OCI-LY1 (cell line): ENCODE measurements at regions not wholly inside any gene's neighbourhood (a gene's known extent, or its start where the extent isn't known, plus 50 kb on each side); places are given as distances from the start of the nearest gene placed in this dataset.

ENCODE experiments used
- H2AFZ ChIP-seq: fragments of 200-600 bp; sonication (generic), shearing (Covaris generic); 2 replicates; pipeline ENCODE4 v1.6.0; 2014; ENCODE audit warnings: antibody characterized with exemption, mild to moderate bottlenecking, low read length
- H3F3A ChIP-seq: fragments of 200-600 bp; sonication (generic), shearing (Covaris generic); 2 replicates; pipeline ENCODE4 v1.6.0; 2014; ENCODE audit warnings: mild to moderate bottlenecking, antibody characterized with exemption, low read length, moderate library complexity; ENCODE audit not compliant: insufficient read depth
- H3K27ac ChIP-seq: fragments of 200-600 bp; sonication (generic); 2 replicates; pipeline ENCODE4 v1.5.1; 2014; ENCODE audit warnings: low read length, mixed run types, mild to moderate bottlenecking, low read depth; ENCODE audit not compliant: poor library complexity, severe bottlenecking
- H3K27me3 ChIP-seq: fragments of 200-600 bp; sonication (generic); 2 replicates; pipeline ENCODE4 v1.6.0; 2014; ENCODE audit warnings: antibody characterized with exemption, mild to moderate bottlenecking, low read length, moderate library complexity; ENCODE audit not compliant: insufficient read depth
- H3K36me3 ChIP-seq: fragments of 200-600 bp; sonication (generic); 2 replicates; pipeline ENCODE4 v1.6.1; 2014; ENCODE audit warnings: mild to moderate bottlenecking, antibody characterized with exemption, low read length, moderate library complexity, mixed read lengths; ENCODE audit not compliant: insufficient read depth
- H3K4me1 ChIP-seq: fragments of 200-600 bp; sonication (generic); 2 replicates; pipeline ENCODE4 v1.5.1; 2014; ENCODE audit warnings: mild to moderate bottlenecking, low read length, moderate library complexity; ENCODE audit not compliant: insufficient read depth, severe bottlenecking
- H3K4me2 ChIP-seq: fragments of 200-600 bp; sonication (generic), shearing (Covaris generic); 2 replicates; pipeline ENCODE4 v1.6.1; 2014; ENCODE audit warnings: low read length
- H3K4me3 ChIP-seq: fragments of 200-600 bp; sonication (generic); 2 replicates; pipeline ENCODE4 v1.5.1; 2014; ENCODE audit warnings: low read length, low read depth, mild to moderate bottlenecking, mixed read lengths; ENCODE audit not compliant: poor library complexity, severe bottlenecking
- H3K79me2 ChIP-seq: fragments of 200-600 bp; shearing (Covaris generic); 2 replicates; pipeline ENCODE4 v1.6.1; 2016; ENCODE audit warnings: mixed run types, low read length, mixed read lengths; ENCODE audit not compliant: insufficient read depth
- H3K9ac ChIP-seq: fragments of 200-600 bp; sonication (generic), shearing (Covaris generic); 2 replicates; pipeline ENCODE4 v1.6.1; 2014; ENCODE audit warnings: mild to moderate bottlenecking, low read length, mixed read lengths
- H3K9me2 ChIP-seq: fragments of 200-600 bp; sonication (generic), shearing (Covaris generic); 2 replicates; pipeline ENCODE4 v1.6.1; 2014; ENCODE audit warnings: low read depth, mild to moderate bottlenecking, low read length, mixed read lengths
- H3K9me3 ChIP-seq: fragments of 200-600 bp; shearing (Covaris generic); 2 replicates; pipeline ENCODE4 v1.6.1; 2014; ENCODE audit warnings: low read length, mixed read lengths
- H4K20me1 ChIP-seq: fragments of 200-600 bp; sonication (generic), shearing (Covaris generic); 2 replicates; pipeline ENCODE4 v1.6.0; 2016; ENCODE audit warnings: mild to moderate bottlenecking, low read length; ENCODE audit not compliant: insufficient read depth
- EZH2 ChIP-seq: fragments of 200-600 bp; sonication (generic), shearing (Covaris generic); IDR thresholded peaks from 2 replicates; pipeline ENCODE4 v1.8.0; 2017; ENCODE audit warnings: borderline replicate concordance, mixed run types, mild to moderate bottlenecking, antibody characterized with exemption, low read length, moderate library complexity, mixed read lengths
- TF ChIP-seq, protein P1 (sequence below): fragments of 200-600 bp; sonication (generic), shearing (Covaris generic); IDR thresholded peaks from 2 replicates; pipeline ENCODE4 v1.5.1; 2017; ENCODE audit warnings: mild to moderate bottlenecking, antibody characterized with exemption, low read length, moderate library complexity, mixed read lengths

DNA sequence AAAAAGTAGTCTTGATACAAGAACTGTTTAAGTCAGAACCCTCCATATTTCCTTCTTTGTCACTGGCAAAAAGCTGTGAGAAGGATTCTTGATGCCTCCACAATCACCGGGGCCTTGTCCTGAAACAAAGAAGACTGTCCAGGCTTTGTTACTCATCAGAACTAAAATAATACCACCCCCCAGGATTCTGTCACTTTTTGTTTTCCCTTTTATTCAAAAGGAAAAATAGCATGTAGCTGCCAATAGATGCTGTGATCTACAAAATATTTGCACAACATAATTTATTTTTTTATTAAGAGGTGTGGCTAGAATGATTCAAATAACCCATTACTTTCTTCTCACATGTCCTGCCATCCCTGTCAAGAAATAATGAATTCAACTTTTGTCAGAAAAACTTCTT is 173.7 kb downstream of the LYPLAL1 start:
- H3K27me3 ChIP-seq = no peaks in the 10 kb centered on the region
- no peak overlapping the region for H3K4me3 ChIP-seq
- no peak overlapping the region for H2AFZ ChIP-seq
- no peaks in the 10 kb centered on the region for H3K36me3 ChIP-seq
- H3K9ac ChIP-seq = no peak overlapping the region
- no peaks in the 10 kb centered on the region for H3F3A ChIP-seq
- peaks cover 3% of the 10 kb centered on the region; the same call in 1 of the 2 replicates for H3K9me3 ChIP-seq
- H4K20me1 ChIP-seq = no peaks in the 10 kb centered on the region
- no peak overlapping the region for H3K27ac ChIP-seq
- no peak overlapping the region for H3K4me2 ChIP-seq
- TF ChIP-seq, protein P1, sequence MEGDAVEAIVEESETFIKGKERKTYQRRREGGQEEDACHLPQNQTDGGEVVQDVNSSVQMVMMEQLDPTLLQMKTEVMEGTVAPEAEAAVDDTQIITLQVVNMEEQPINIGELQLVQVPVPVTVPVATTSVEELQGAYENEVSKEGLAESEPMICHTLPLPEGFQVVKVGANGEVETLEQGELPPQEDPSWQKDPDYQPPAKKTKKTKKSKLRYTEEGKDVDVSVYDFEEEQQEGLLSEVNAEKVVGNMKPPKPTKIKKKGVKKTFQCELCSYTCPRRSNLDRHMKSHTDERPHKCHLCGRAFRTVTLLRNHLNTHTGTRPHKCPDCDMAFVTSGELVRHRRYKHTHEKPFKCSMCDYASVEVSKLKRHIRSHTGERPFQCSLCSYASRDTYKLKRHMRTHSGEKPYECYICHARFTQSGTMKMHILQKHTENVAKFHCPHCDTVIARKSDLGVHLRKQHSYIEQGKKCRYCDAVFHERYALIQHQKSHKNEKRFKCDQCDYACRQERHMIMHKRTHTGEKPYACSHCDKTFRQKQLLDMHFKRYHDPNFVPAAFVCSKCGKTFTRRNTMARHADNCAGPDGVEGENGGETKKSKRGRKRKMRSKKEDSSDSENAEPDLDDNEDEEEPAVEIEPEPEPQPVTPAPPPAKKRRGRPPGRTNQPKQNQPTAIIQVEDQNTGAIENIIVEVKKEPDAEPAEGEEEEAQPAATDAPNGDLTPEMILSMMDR = no peak
- TF ChIP-seq EZH2 = no peak
- H3K9me2 ChIP-seq = no peaks in the 10 kb centered on the region
- no peaks in the 10 kb centered on the region for H3K79me2 ChIP-seq
- no peaks in the 10 kb centered on the region for H3K4me1 ChIP-seq

DNA sequence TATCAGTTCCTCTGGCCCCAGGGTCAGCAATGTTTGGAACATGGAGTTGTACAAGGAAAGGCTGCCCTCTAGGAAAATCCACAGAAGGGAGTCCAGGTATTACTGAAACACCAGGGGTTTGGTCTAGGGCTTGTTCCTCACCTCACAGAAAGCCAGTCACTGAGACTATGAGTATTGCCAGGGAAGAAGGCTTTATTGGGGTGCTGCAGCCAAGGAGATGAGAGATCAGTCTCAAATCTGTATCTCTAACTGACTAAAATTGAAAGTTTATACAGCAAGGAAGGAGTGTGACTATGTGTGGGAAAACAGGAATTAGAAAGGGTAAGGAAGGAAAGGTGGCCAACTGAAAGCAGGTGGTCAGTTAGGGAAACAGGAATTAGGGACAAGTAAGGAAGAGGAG is 172.3 kb downstream of the LYPLAL1 start:
- H3K9me2 ChIP-seq = no peaks in the 10 kb centered on the region
- H3K9ac ChIP-seq = no peak overlapping the region
- no peaks in the 10 kb centered on the region for H3K79me2 ChIP-seq
- no peaks in the 10 kb centered on the region for H3F3A ChIP-seq
- H3K27me3 ChIP-seq = no peaks in the 10 kb centered on the region
- H3K9me3 ChIP-seq = peaks cover 3% of the 10 kb centered on the region; the same call in 1 of the 2 replicates
- H3K36me3 ChIP-seq = no peaks in the 10 kb centered on the region
- H4K20me1 ChIP-seq = no peaks in the 10 kb centered on the region
- no peak overlapping the region for H3K4me2 ChIP-seq
- H2AFZ ChIP-seq = no peak overlapping the region
- no peaks in the 10 kb centered on the region for H3K4me1 ChIP-seq
- no peak overlapping the region for H3K4me3 ChIP-seq
- no peak for TF ChIP-seq EZH2
- TF ChIP-seq, protein P1 = no peak
- no peak overlapping the region for H3K27ac ChIP-seq

DNA sequence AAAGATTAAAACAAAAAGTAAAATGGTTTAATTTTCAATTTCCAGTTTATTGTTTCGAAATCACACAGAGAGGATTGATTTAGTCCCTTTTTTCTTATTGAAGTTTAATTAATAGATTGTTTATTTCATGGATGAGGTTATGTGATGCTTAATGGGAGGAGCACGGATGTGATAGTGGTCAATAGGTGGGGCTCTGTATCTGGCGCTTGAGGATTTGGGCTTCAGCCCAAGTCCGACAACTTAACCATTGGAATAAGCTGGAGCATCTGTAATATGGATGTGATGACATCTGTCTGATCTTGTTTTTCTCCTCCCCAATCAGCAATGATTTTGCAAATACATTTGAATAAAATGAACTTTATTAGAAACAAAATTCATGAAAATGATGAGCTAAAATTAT is 169.2 kb downstream of the LYPLAL1 start:
- Histone ChIP-seq H3K4me1 (no peaks in the 10 kb centered on the region), H3K4me2 (no peak overlapping the region), H3K9me3 (peaks cover 3% of the 10 kb centered on the region; the same call in 1 of the 2 replicates), H3K9me2 (no peaks in the 10 kb centered on the region), H3K79me2 (no peaks in the 10 kb centered on the region), H3F3A (no peaks in the 10 kb centered on the region), H3K36me3 (no peaks in the 10 kb centered on the region), H3K27me3 (no peaks in the 10 kb centered on the region), H2AFZ (no peak overlapping the region), H3K9ac (no peak overlapping the region), H4K20me1 (no peaks in the 10 kb centered on the region), H3K27ac (no peak overlapping the region), H3K4me3 (no peak overlapping the region)
- TF ChIP-seq, protein P1 = no peak
- no peak for TF ChIP-seq EZH2
